Activated naive CD8-positive, alpha-beta T cell treated with anti-CD3 and anti-CD28 coated beads, Interleukin-2, amount 10 ng/mL, durations not matched to agents 7 days and 5 days (primary cell): ENCODE measurements at regions not wholly inside any gene's neighbourhood (a gene's known extent, or its start where the extent isn't known, plus 50 kb on each side); places are given as distances from the start of the nearest gene placed in this dataset.

Experiments
- ATAC-seq: fragments of 150-1000 bp; cut with Tn5 transposase; one replicate; pipeline ENCODE4 v1.10.0; 2021; ENCODE audit warnings: low read depth, moderate library complexity
- POLR2A ChIA-PET: fragments of 350-600 bp; sonication (Branson Sonifier 250); formaldehyde crosslinking; loops from one replicate; lab custom pipeline; 2021; ENCODE audit warnings: antibody characterized with exemption; lab: Charles Lee
- DNase-seq: peaks from one replicate; pipeline ENCODE4 v3.0.0; 2021
- H3K27ac Mint-ChIP-seq: one replicate; pipeline ENCODE4 v1.8.0; 2022; ENCODE audit warnings: mild to moderate bottlenecking, mixed read lengths
- H3K27me3 Mint-ChIP-seq: one replicate; pipeline ENCODE4 v1.8.0; 2022; ENCODE audit warnings: mild to moderate bottlenecking, moderate library complexity, mixed read lengths
- H3K36me3 Mint-ChIP-seq: one replicate; pipeline ENCODE4 v1.8.0; 2021; ENCODE audit warnings: mild to moderate bottlenecking, mixed read lengths
- H3K4me1 Mint-ChIP-seq: one replicate; pipeline ENCODE4 v1.8.0; 2021; ENCODE audit warnings: mixed read lengths
- H3K4me3 Mint-ChIP-seq: one replicate; pipeline ENCODE4 v1.8.0; 2022; ENCODE audit warnings: mild to moderate bottlenecking, moderate library complexity, mixed read lengths
- H3K9me3 Mint-ChIP-seq: one replicate; pipeline ENCODE4 v1.8.0; 2021; ENCODE audit warnings: mixed read lengths

GRCh38 chr5:36373527-36374086 lies 71.9 kb upstream of the RANBP3L start:
- no peaks in the 10 kb centered on the region for H3K36me3 Mint-ChIP-seq
- H3K27ac Mint-ChIP-seq: no peak overlapping the region
- H3K9me3 Mint-ChIP-seq: peaks cover 3% of the 10 kb centered on the region
- DNase-seq (no peak), ATAC-seq (no peak)
- no peak overlapping the region for H3K4me3 Mint-ChIP-seq
- no peaks in the 10 kb centered on the region for H3K27me3 Mint-ChIP-seq
- POLR2A ChIA-PET: no interaction called here
- no peaks in the 10 kb centered on the region for H3K4me1 Mint-ChIP-seq

- Mint-ChIP-seq H3K27me3 (no peaks in the 10 kb centered on the region), H3K9me3 (peaks cover 3% of the 10 kb centered on the region), H3K36me3 (no peaks in the 10 kb centered on the region), H3K4me3 (no peak overlapping the region), H3K27ac (no peak overlapping the region), H3K4me1 (no peaks in the 10 kb centered on the region)
- POLR2A ChIA-PET: no interaction called here
- no peak for ATAC-seq
- no peak for DNase-seq
Measured at GRCh38 chr5:36374266-36374862, 72.7 kb upstream of the RANBP3L start.

DNA sequence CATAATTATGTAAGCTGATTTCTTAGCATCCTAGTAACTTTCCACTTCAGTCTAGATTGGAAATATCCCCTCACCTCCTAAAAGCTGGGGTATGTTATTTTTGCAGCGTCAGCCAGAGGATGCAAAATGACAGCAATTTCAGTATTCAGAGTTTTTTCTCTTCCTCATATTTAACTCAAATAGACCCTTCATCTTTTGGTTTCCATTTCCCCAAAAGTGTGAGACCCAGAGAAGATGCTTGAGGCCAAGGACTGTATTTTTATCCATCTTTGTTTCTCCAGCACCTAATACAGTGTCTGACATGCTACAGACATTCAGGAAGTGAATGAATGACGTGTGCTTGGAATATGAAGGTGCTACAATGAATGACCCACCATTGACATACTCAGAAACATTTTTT lies 75.5 kb upstream of the RANBP3L start:
- H3K4me3 Mint-ChIP-seq: no peak overlapping the region
- H3K36me3 Mint-ChIP-seq: no peaks in the 10 kb centered on the region
- ATAC-seq: no peak
- H3K27me3 Mint-ChIP-seq: peaks cover 5% of the 10 kb centered on the region
- H3K9me3 Mint-ChIP-seq: no peaks in the 10 kb centered on the region
- H3K4me1 Mint-ChIP-seq: no peaks in the 10 kb centered on the region
- no peak overlapping the region for H3K27ac Mint-ChIP-seq
- POLR2A ChIA-PET: no interaction called here
- no peak for DNase-seq

GRCh38 chr5:36378551-36378950 lies 76.8 kb upstream of the RANBP3L start:
- Mint-ChIP-seq H3K36me3 (no peaks in the 10 kb centered on the region), H3K4me1 (no peaks in the 10 kb centered on the region), H3K4me3 (no peak overlapping the region), H3K27me3 (peaks cover 5% of the 10 kb centered on the region), H3K27ac (no peak overlapping the region), H3K9me3 (no peaks in the 10 kb centered on the region)
- POLR2A ChIA-PET: no interaction called here
- no peak for DNase-seq
- ATAC-seq: no peak

DNA sequence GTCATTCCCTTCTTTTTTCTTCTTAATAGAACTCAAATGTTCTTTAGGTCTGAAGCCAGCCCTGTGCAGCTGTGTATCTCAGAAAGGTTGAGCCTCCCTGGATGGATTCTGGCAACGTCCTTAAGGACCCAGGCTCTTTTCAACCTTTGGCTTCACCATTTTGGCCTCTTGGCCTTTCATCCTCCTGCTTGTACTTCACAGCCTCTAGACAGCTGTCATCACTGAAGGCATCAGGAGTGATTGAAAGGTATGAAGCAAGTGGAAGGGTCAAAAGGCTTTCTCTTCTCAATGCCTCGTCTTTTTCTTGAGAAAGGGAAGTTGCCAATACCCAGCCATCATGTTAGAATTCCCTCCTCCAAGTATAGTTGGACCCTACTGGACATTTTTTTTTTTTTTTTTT lies 81.2 kb upstream of the RANBP3L start:
- H3K36me3 Mint-ChIP-seq: no peaks in the 10 kb centered on the region
- no peak for ATAC-seq
- POLR2A ChIA-PET: no interaction called here

DNA sequence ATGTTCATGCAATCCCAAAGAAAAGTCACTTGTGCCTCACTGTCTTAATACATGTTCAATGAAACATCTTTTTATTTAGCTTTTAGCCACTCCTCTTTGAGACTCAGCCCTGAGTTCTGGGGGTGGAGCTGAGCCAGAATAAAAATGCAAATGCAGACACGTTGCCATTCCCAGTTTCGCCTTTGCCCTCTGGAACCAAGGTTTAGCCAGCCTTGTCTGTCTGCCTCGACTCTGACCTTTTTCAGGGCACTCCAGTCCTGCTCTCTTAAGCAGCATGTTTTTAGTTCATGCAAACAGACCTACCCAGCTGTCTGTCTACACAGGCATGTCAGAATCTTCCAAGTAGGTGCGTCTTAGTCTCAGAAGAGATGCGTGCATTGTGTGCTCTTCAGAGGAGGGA lies 82.2 kb upstream of the RANBP3L start:
- POLR2A ChIA-PET: no interaction called here
- Mint-ChIP-seq H3K4me1 (peaks cover 3% of the 10 kb centered on the region), H3K27me3 (peaks cover 5% of the 10 kb centered on the region), H3K9me3 (no peaks in the 10 kb centered on the region), H3K36me3 (no peaks in the 10 kb centered on the region), H3K27ac (no peak overlapping the region), H3K4me3 (no peak overlapping the region)
- ATAC-seq (no peak), DNase-seq (no peak)

More for the DNA sequence above, 81.2 kb upstream of the RANBP3L start:
- DNase-seq: no peak
- peaks cover 3% of the 10 kb centered on the region for H3K4me1 Mint-ChIP-seq
- no peak overlapping the region for H3K27ac Mint-ChIP-seq
- peaks cover 5% of the 10 kb centered on the region for H3K27me3 Mint-ChIP-seq
- H3K4me3 Mint-ChIP-seq: no peak overlapping the region
- no peaks in the 10 kb centered on the region for H3K9me3 Mint-ChIP-seq

- Mint-ChIP-seq H3K4me3 (no peak overlapping the region), H3K27me3 (peaks cover 5% of the 10 kb centered on the region), H3K27ac (no peak overlapping the region), H3K9me3 (no peaks in the 10 kb centered on the region), H3K36me3 (no peaks in the 10 kb centered on the region), H3K4me1 (peaks cover 3% of the 10 kb centered on the region)
- POLR2A ChIA-PET: no interaction called here
- DNase-seq: no peak
- ATAC-seq: no peak
Measured at GRCh38 chr5:36384845-36385244, 83.1 kb upstream of the RANBP3L start.

DNA sequence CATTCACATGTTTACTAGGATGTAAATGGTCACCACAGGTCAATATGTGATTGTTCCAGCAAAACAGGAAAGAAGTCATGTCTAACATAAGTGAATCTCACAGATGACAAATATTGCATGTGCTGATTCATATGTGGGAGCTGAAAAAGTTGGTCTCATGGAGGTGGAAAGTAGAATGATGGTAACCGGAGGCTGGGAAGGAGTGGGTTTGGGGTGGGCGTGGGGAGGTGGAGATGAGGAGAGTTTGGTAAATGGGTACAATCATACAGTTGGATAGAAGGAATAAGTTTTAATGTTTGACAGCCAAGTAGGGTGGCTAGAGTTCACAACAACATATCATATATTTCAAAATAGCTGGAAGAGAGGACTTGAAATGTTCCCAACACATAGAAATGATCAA lies 83.8 kb upstream of the RANBP3L start:
- Mint-ChIP-seq H3K27ac (no peak overlapping the region), H3K9me3 (no peaks in the 10 kb centered on the region), H3K4me1 (peaks cover 3% of the 10 kb centered on the region), H3K4me3 (no peak overlapping the region), H3K27me3 (peaks cover 8% of the 10 kb centered on the region), H3K36me3 (no peaks in the 10 kb centered on the region)
- POLR2A ChIA-PET: no interaction called here
- ATAC-seq (no peak), DNase-seq (no peak)

DNA sequence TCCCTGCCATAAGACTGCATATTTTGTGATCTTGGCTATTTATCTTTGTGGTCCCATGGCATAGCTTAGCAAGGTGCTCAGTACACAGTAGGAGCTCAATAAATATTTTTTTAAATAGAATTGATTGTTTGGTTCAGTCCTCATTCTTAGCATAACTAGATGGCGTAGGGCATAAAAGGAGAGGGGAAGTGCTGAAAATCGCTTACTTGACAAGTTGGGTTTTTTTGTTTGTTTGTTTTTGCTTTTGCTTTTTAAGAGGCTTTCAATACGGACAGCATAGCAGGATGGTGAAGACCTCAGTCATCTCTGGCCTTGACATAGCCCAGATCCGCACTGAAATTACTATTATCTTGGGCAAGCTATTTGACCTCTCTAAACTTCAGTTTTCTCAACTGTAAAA lies 86.6 kb upstream of the RANBP3L start:
- no peak for ATAC-seq
- Mint-ChIP-seq H3K36me3 (no peaks in the 10 kb centered on the region), H3K4me1 (peaks cover 5% of the 10 kb centered on the region), H3K27ac (no peak overlapping the region), H3K9me3 (no peaks in the 10 kb centered on the region), H3K4me3 (no peak overlapping the region), H3K27me3 (peaks cover 11% of the 10 kb centered on the region)
- POLR2A ChIA-PET: no interaction called here
- DNase-seq: no peak

DNA sequence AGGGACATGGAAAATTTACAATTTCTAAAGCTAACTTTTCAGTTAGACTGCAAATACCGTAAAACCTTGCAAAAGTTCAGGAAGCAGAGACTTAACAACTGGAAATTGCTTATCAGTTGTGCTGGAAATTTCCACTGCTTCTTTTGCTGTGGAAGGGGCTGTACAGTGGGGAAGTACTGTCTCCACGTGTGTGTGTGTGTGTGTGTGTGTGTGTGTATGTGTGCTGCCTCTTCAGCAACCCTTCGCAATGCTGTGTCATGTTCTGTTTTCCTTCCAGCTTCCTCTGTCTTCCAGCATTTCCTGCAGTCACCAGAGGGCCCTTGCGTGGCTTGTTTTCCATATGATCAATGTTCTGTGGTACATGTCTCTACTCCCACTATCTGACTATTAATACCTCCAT lies 87.5 kb upstream of the RANBP3L start:
- Mint-ChIP-seq H3K4me1 (peaks cover 5% of the 10 kb centered on the region), H3K4me3 (no peak overlapping the region), H3K36me3 (no peaks in the 10 kb centered on the region), H3K27me3 (peaks cover 11% of the 10 kb centered on the region), H3K9me3 (no peaks in the 10 kb centered on the region), H3K27ac (no peak overlapping the region)
- POLR2A ChIA-PET: no interaction called here
- DNase-seq: no peak
- no peak for ATAC-seq

DNA sequence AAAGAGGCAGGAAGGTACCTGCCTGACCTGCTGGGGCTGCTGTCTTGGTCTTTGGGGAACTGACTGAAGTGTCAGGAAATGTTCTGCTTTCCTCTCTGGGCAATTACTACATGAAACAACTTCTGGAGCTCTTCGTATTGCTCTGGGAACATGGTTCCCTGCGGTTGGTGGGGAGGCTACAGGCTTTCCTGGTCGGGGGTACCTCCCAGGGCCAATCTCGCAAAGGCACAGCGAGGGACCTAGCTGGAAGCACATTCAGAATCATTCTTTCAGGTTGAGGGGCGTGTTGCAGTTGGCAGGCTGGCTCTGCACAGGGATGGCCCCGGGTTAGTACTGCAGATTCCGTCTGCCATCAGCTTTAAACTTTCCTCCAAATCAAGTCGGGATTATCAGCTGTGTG lies 88.9 kb upstream of the RANBP3L start:
- peaks cover 11% of the 10 kb centered on the region for H3K27me3 Mint-ChIP-seq
- no peak overlapping the region for H3K4me3 Mint-ChIP-seq
- no peak for DNase-seq
- no peaks in the 10 kb centered on the region for H3K36me3 Mint-ChIP-seq
- POLR2A ChIA-PET: no interaction called here
- no peak for ATAC-seq
- H3K4me1 Mint-ChIP-seq: peaks cover 2% of the 10 kb centered on the region
- H3K9me3 Mint-ChIP-seq: no peaks in the 10 kb centered on the region
- no peak overlapping the region for H3K27ac Mint-ChIP-seq

DNA sequence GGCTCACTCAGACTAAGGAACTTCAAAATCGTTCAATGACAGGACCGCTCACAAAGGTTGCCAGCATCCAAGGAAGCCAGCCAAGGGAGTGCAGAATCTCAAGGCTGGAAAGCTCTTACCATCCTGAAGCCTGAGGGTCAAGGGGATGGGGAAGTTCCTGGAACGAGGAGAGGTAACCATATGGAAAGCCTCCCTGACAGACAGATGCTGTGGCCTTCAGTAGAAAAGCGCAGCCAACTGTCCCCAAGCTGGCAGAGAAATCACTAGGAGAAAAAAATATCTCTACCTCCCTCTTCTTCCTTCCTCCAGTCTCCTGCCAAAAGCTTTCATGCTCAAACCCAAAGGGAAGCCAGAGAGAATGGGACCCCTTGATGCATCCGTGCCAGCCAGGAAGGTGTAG lies 90.5 kb upstream of the RANBP3L start:
- ATAC-seq (no peak), DNase-seq (no peak)
- Mint-ChIP-seq H3K4me3 (no peak overlapping the region), H3K27me3 (peaks cover 23% of the 10 kb centered on the region), H3K9me3 (no peaks in the 10 kb centered on the region), H3K27ac (no peak overlapping the region), H3K36me3 (no peaks in the 10 kb centered on the region), H3K4me1 (peaks cover 2% of the 10 kb centered on the region)
- POLR2A ChIA-PET: no interaction called here

DNA sequence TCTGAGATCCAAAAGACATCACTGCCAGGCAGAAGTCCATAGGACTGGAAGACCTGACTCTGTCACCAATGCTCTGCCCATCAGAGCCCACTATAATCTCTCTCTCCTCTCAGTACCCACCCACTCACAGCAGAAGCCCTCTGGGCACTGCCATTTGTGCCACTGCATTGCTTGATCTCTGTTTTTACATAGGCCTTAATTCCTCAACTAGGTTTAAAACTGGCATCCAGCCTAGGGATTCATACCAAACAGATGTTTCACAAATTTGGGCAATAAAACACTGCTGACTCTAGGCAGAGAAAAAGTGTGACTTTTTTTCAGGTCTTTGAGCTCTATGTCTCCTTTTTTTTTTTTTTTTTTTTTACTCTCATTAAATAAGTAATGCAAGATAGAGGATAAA lies 91.1 kb upstream of the RANBP3L start:
- DNase-seq: no peak
- Mint-ChIP-seq H3K27ac (no peak overlapping the region), H3K4me1 (peaks cover 2% of the 10 kb centered on the region), H3K27me3 (peaks cover 23% of the 10 kb centered on the region), H3K4me3 (no peak overlapping the region), H3K9me3 (no peaks in the 10 kb centered on the region), H3K36me3 (no peaks in the 10 kb centered on the region)
- POLR2A ChIA-PET: no interaction called here
- no peak for ATAC-seq

DNA sequence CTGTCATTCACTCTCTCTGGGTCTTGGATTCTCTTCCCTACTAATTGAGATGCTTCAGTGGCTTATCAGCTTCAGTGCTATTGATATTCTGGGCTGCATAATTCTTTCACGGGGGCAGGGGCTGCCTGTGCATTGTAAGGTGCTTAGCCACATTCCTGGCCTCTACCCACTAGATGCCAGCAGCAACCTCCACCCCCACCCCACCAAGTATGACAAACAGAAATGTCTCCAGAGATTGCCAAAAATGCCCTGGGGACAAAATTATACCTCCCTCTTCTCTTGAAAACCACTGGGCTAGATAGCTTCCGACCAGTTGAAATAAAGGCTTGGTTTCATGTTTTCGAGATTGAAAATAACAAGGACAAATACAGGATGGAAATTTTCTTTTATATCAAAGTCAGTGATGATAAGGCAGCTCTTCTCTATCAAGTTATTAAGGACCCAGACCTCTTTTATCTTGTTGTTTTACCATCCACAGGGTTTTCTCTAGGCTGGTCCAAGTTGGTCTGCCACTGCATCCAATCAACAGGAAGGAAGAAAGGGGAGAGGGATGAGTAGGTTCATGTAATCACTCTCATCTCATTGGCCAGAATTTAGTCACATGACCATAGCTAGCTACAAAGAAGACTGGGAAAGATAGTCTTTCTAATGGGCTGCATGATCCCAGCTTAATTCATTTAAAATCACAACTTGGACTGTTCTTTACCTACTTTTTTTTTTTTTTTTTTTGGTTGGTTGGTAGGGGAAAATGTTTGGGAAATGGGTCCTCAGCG lies 92.1 kb upstream of the RANBP3L start:
- POLR2A ChIA-PET: no interaction called here
- ATAC-seq: no peak

More for the DNA sequence above, 92.1 kb upstream of the RANBP3L start:
- DNase-seq: no peak
- H3K36me3 Mint-ChIP-seq: no peaks in the 10 kb centered on the region
- H3K27ac Mint-ChIP-seq: no peak overlapping the region
- peaks cover 23% of the 10 kb centered on the region for H3K27me3 Mint-ChIP-seq
- H3K4me1 Mint-ChIP-seq: peaks cover 2% of the 10 kb centered on the region
- no peaks in the 10 kb centered on the region for H3K9me3 Mint-ChIP-seq
- no peak overlapping the region for H3K4me3 Mint-ChIP-seq
